CD8-positive, alpha-beta memory T cell (primary cell): ENCODE measurements at regions not wholly inside any gene's neighbourhood (a gene's known extent, or its start where the extent isn't known, plus 50 kb on each side); places are given as distances from the start of the nearest gene placed in this dataset.

ENCODE experiments used
- CTCF ChIA-PET: fragments of 350-600 bp; sonication (Branson Sonifier 250); formaldehyde crosslinking; loops from one replicate; lab custom pipeline; 2021; ENCODE audit warnings: antibody characterized with exemption; lab: Charles Lee
- POLR2A ChIA-PET: fragments of 350-600 bp; sonication (Branson Sonifier 250); formaldehyde crosslinking; loops from one replicate; lab custom pipeline; 2021; ENCODE audit warnings: antibody characterized with exemption; lab: Charles Lee
- DNase-seq, 5 donors: peaks; one replicate each; pipeline versions ENCODE4 v3.0.0 to v3.0.0-alpha.2; 2020 to 2022; ENCODE audit warnings: mixed read lengths in 1 of 5
- H3K27ac ChIP-seq: one replicate; pipeline ENCODE4 v1.7.0; 2013; ENCODE audit warnings: low read depth, mild to moderate bottlenecking, low read length, moderate library complexity
- H3K27me3 ChIP-seq: 2 replicates; pipeline ENCODE4 v1.7.0; 2013; ENCODE audit warnings: low read length, mild to moderate bottlenecking; ENCODE audit not compliant: insufficient read depth, poor library complexity, severe bottlenecking
- H3K36me3 ChIP-seq: 2 replicates; pipeline ENCODE4 v1.7.0; 2013; ENCODE audit warnings: mild to moderate bottlenecking, low read length, moderate library complexity; ENCODE audit not compliant: insufficient read depth
- H3K4me1 ChIP-seq: 2 replicates; pipeline ENCODE4 v1.7.0; 2013; ENCODE audit warnings: mild to moderate bottlenecking, low read length, moderate library complexity; ENCODE audit not compliant: insufficient read depth
- H3K4me3 ChIP-seq: 2 replicates; pipeline ENCODE4 v1.7.0; 2013; ENCODE audit warnings: mild to moderate bottlenecking, low read length
- H3K9me3 ChIP-seq: 2 replicates; pipeline ENCODE4 v1.7.0; 2013; ENCODE audit warnings: mild to moderate bottlenecking, low read length
- H3K27ac Mint-ChIP-seq, 8 donors: one replicate each; pipeline ENCODE4 v1.8.0; 2020 to 2021; ENCODE audit warnings: mixed read lengths in 8 of 8, mild to moderate bottlenecking in 6 of 8, inconsistent platforms in 3 of 8, moderate library complexity in 3 of 8
- H3K27me3 Mint-ChIP-seq, 2 donors: one replicate each; pipeline ENCODE4 v1.8.0; 2020 to 2021; ENCODE audit warnings: mixed read lengths in 2 of 2, mild to moderate bottlenecking in 1 of 2, moderate library complexity in 1 of 2
- H3K36me3 Mint-ChIP-seq, 3 donors: one replicate each; pipeline ENCODE4 v1.8.0; 2020 to 2021; ENCODE audit warnings: mixed read lengths in 3 of 3, inconsistent platforms in 1 of 3, mild to moderate bottlenecking in 1 of 3
- H3K4me1 Mint-ChIP-seq, 3 donors: one replicate each; pipeline ENCODE4 v1.8.0; 2020 to 2021; ENCODE audit warnings: mixed read lengths in 3 of 3, inconsistent platforms in 1 of 3, mild to moderate bottlenecking in 1 of 3
- H3K4me3 Mint-ChIP-seq, 7 donors: one replicate each; pipeline ENCODE4 v1.8.0; 2020 to 2021; ENCODE audit warnings: mixed read lengths in 7 of 7, mild to moderate bottlenecking in 6 of 7, moderate library complexity in 4 of 7, inconsistent platforms in 2 of 7
- H3K9me3 Mint-ChIP-seq, 5 donors: one replicate each; pipeline ENCODE4 v1.8.0; 2020 to 2022; ENCODE audit warnings: mixed read lengths in 5 of 5, mild to moderate bottlenecking in 3 of 5, moderate library complexity in 2 of 5, inconsistent platforms in 1 of 5

DNA sequence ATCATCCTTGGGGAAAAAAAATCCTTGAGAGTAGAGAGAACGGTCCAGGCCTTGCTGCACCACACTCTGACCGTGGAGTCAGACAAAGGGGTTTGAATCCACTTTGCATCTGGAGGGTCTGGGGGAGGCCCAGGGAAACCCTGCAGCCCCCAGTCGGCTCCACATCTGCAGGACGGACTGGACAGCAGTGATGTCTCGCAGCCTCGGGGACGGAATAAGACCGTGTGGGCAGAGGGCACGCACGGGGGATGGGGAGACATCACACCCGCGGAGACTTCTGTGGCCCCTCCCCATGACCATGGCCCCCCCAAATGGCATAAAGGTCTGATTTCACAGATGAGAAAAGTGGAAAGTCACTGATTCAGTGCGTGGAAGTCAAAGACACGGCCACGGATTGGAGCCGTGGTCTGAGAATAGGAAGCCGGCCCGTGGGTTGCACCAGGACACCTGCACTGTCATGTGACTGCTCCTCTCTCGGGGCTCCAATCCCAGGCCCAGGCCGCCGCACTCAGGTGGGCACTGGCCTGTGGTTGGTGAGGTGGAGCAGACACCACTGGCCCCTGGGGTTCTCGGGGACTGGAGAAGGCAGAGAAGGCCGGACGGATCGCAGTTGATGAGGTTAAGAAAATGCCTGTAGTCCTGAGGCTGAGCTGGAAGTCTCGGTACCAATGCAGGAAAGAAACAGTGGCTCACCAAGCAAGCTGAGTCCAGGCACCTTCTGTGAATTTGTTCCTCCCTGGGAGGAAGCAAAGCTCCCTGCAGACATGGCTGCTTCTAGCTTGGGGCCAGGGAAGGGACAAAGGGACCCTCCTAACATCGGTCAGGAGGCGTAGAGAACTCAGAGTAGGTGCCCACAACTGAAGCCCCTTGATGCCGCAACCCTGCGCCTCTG lies 61.8 kb downstream of the RTP5 start:
- Mint-ChIP-seq H3K36me3 (peaks cover 0 to 13% (median 0%) of the 10 kb centered on the region in 3 donors), H3K9me3 (no peaks in the 10 kb centered on the region), H3K27me3 (no peaks in the 10 kb centered on the region), H3K27ac (no peak overlapping the region), H3K4me1 (peaks cover 0 to 8% (median 5%) of the 10 kb centered on the region in 3 donors), H3K4me3 (no peak overlapping the region)
- CTCF ChIA-PET, result no interaction called here
- Histone ChIP-seq H3K27me3 (no peaks in the 10 kb centered on the region), H3K4me1 (no peaks in the 10 kb centered on the region), H3K9me3 (no peaks in the 10 kb centered on the region), H3K36me3 (no peaks in the 10 kb centered on the region), H3K4me3 (no peak overlapping the region), H3K27ac (no peak overlapping the region)
- POLR2A ChIA-PET, result no interaction called here
- no peak for DNase-seq

- Histone ChIP-seq H3K4me1 (no peaks in the 10 kb centered on the region), H3K27me3 (no peaks in the 10 kb centered on the region), H3K4me3 (no peak overlapping the region), H3K36me3 (no peaks in the 10 kb centered on the region), H3K9me3 (no peaks in the 10 kb centered on the region), H3K27ac (no peak overlapping the region)
- H3K27ac Mint-ChIP-seq, result no peak overlapping the region
- no peaks in the 10 kb centered on the region for H3K9me3 Mint-ChIP-seq
- no peak overlapping the region for H3K4me3 Mint-ChIP-seq
- ChIA-PET CTCF (interaction anchor here (2.4 kb wide), 1 partner anchor 19 kb away, joined by 7 read pairs; no protein-coding TSS in a partner anchor), POLR2A (no interaction called here)
- no peak for DNase-seq
- peaks cover 0 to 13% (median 0%) of the 10 kb centered on the region in 3 donors for H3K36me3 Mint-ChIP-seq
- H3K4me1 Mint-ChIP-seq, result peaks cover 0 to 8% (median 5%) of the 10 kb centered on the region in 3 donors
- H3K27me3 Mint-ChIP-seq, result no peaks in the 10 kb centered on the region
These were observed 62.7 kb downstream of the RTP5 start for GRCh38 chr2:241931976-241932898.

DNA sequence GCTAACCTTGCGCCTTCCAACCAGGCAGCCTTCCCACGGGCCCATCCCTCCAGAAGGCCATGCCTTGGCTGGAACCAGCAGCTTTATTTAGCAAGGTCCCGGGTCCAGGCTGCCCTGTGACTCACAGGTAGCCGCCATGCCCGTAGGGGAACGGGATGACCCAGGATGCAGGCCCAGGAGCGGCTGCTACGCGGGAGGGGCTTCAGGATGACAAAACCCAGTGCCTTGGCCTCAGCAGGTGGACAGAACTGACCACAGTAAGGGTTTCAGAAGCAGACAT lies 63.3 kb downstream of the RTP5 start:
- no peak overlapping the region for H3K27ac Mint-ChIP-seq
- Histone ChIP-seq H3K27me3 (no peaks in the 10 kb centered on the region), H3K4me1 (no peaks in the 10 kb centered on the region), H3K36me3 (no peaks in the 10 kb centered on the region), H3K4me3 (no peak overlapping the region), H3K27ac (no peak overlapping the region), H3K9me3 (no peaks in the 10 kb centered on the region)
- H3K27me3 Mint-ChIP-seq, result no peaks in the 10 kb centered on the region
- POLR2A ChIA-PET, result no interaction called here
- H3K4me1 Mint-ChIP-seq, result peaks cover 0 to 8% (median 5%) of the 10 kb centered on the region in 3 donors
- H3K9me3 Mint-ChIP-seq, result no peaks in the 10 kb centered on the region
- no peak overlapping the region for H3K4me3 Mint-ChIP-seq
- DNase-seq, result no peak
- CTCF ChIA-PET, result interaction anchor here (2.4 kb wide), 1 partner anchor 18 kb away, joined by 7 read pairs; no protein-coding TSS in a partner anchor
- peaks cover 0 to 13% (median 0%) of the 10 kb centered on the region in 3 donors for H3K36me3 Mint-ChIP-seq

GRCh38 chr2:241933179-241933911 lies 63.8 kb downstream of the RTP5 start:
- ChIA-PET CTCF (interaction anchor here (2.4 kb wide), 1 partner anchor 17 kb away, joined by 7 read pairs; no protein-coding TSS in a partner anchor), POLR2A (no interaction called here)
- H3K9me3 ChIP-seq, result no peaks in the 10 kb centered on the region
- Mint-ChIP-seq H3K27ac (peak overlapping the region in 3 of 8 donors; percentile 38 to 78 (median 43)), H3K27me3 (no peaks in the 10 kb centered on the region), H3K4me1 (peaks cover 0 to 8% (median 5%) of the 10 kb centered on the region in 3 donors), H3K36me3 (peaks cover 0 to 13% (median 0%) of the 10 kb centered on the region in 3 donors), H3K9me3 (no peaks in the 10 kb centered on the region), H3K4me3 (no peak overlapping the region)
- H3K27ac ChIP-seq, result no peak overlapping the region
- H3K4me1 ChIP-seq, result no peaks in the 10 kb centered on the region
- H3K4me3 ChIP-seq, result no peak overlapping the region
- no peaks in the 10 kb centered on the region for H3K27me3 ChIP-seq
- no peaks in the 10 kb centered on the region for H3K36me3 ChIP-seq
- DNase-seq, result no peak

- Histone ChIP-seq H3K4me3 (no peak overlapping the region), H3K36me3 (no peaks in the 10 kb centered on the region), H3K4me1 (peaks cover 12% of the 10 kb centered on the region), H3K27ac (no peak overlapping the region), H3K27me3 (no peaks in the 10 kb centered on the region), H3K9me3 (no peaks in the 10 kb centered on the region)
- DNase-seq, result no peak
- no peak overlapping the region for H3K27ac Mint-ChIP-seq
- H3K4me3 Mint-ChIP-seq, result no peak overlapping the region
- H3K4me1 Mint-ChIP-seq, result peaks cover 9 to 19% (median 14%) of the 10 kb centered on the region in 3 donors
- H3K9me3 Mint-ChIP-seq, result no peaks in the 10 kb centered on the region
- POLR2A ChIA-PET, result no interaction called here
- peaks cover 0 to 13% (median 0%) of the 10 kb centered on the region in 3 donors for H3K36me3 Mint-ChIP-seq
- no peaks in the 10 kb centered on the region for H3K27me3 Mint-ChIP-seq
- CTCF ChIA-PET, result interaction anchor here (1.2 kb wide), 1 partner anchor 32 kb away, joined by 3 read pairs; no protein-coding TSS in a partner anchor
These were observed 65.8 kb downstream of the RTP5 start for GRCh38 chr2:241935314-241935713.

- CTCF ChIA-PET, result no interaction called here
These were observed 66.2 kb downstream of the RTP5 start for GRCh38 chr2:241935774-241936173.

GRCh38 chr2:241936457-241937133 lies 67.1 kb downstream of the RTP5 start:
- Mint-ChIP-seq H3K9me3 (no peaks in the 10 kb centered on the region), H3K4me3 (no peak overlapping the region), H3K36me3 (peaks cover 0 to 11% (median 0%) of the 10 kb centered on the region in 3 donors), H3K4me1 (peaks cover 11 to 26% (median 21%) of the 10 kb centered on the region in 3 donors), H3K27ac (peak overlapping the region in 1 of 8 donors; percentile 48), H3K27me3 (no peaks in the 10 kb centered on the region)
- Histone ChIP-seq H3K9me3 (no peaks in the 10 kb centered on the region), H3K4me1 (peaks cover 12% of the 10 kb centered on the region), H3K27me3 (no peaks in the 10 kb centered on the region), H3K27ac (no peak overlapping the region), H3K36me3 (no peaks in the 10 kb centered on the region), H3K4me3 (no peak overlapping the region)
- ChIA-PET POLR2A (no interaction called here), CTCF (no interaction called here)
- DNase-seq, result no peak

More at GRCh38 chr2:241935774-241936173, 66.2 kb downstream of the RTP5 start:
- Mint-ChIP-seq H3K27me3 (no peaks in the 10 kb centered on the region), H3K36me3 (peaks cover 0 to 13% (median 0%) of the 10 kb centered on the region in 3 donors), H3K27ac (peak overlapping the region in 3 of 8 donors; percentile 29 to 57 (median 48)), H3K4me1 (peaks cover 11 to 19% (median 16%) of the 10 kb centered on the region in 3 donors), H3K9me3 (no peaks in the 10 kb centered on the region), H3K4me3 (no peak overlapping the region)
- Histone ChIP-seq H3K9me3 (no peaks in the 10 kb centered on the region), H3K36me3 (no peaks in the 10 kb centered on the region), H3K4me1 (peaks cover 12% of the 10 kb centered on the region), H3K27ac (no peak overlapping the region), H3K27me3 (no peaks in the 10 kb centered on the region), H3K4me3 (no peak overlapping the region)
- POLR2A ChIA-PET, result no interaction called here
- DNase-seq, result no peak
